HepG2 (cell line): ENCODE measurements at regions not wholly inside any gene's neighbourhood (a gene's known extent, or its start where the extent isn't known, plus 50 kb on each side); places are given as distances from the start of the nearest gene placed in this dataset.
A peak's percentile ranks its signal among the peaks of the same experiment; 100 is the strongest.

Experiments used
- ELF4 ChIP-seq: sonication (generic); formaldehyde crosslinking; IDR thresholded peaks from 2 replicates; pipeline ENCODE4 v1.5.0; 2020; ENCODE audit warnings: missing genetic modification reagents, mild to moderate bottlenecking, moderate library complexity, borderline replicate concordance
- ZNF136 ChIP-seq: sonication (generic); formaldehyde crosslinking; IDR thresholded peaks from 2 replicates; pipeline ENCODE4 v1.8.1; 2022; ENCODE audit warnings: low read depth, mild to moderate bottlenecking, moderate library complexity, missing genetic modification reagents
- ZNF235 ChIP-seq: sonication (generic); formaldehyde crosslinking; IDR thresholded peaks from 2 replicates; pipeline ENCODE4 v1.8.1; 2023; ENCODE audit warnings: mild to moderate bottlenecking, missing genetic modification reagents, borderline replicate concordance
- ZNF441 ChIP-seq: sonication (generic); formaldehyde crosslinking; IDR thresholded peaks from 2 replicates; pipeline ENCODE4 v1.7.0; 2021; ENCODE audit warnings: missing genetic modification reagents, borderline replicate concordance
- TF ChIP-seq, protein P1 (sequence below): sonication (generic); formaldehyde crosslinking; IDR thresholded peaks from 2 replicates; pipeline ENCODE4 v1.5.0; 2020; ENCODE audit warnings: mild to moderate bottlenecking, missing genetic modification reagents, borderline replicate concordance
- TF ChIP-seq, protein P2 (sequence below): sonication (generic); formaldehyde crosslinking; IDR thresholded peaks from 2 replicates; pipeline ENCODE4 v1.4.0; 2020; ENCODE audit warnings: mild to moderate bottlenecking, missing genetic modification reagents
- TF ChIP-seq, protein P3 (sequence below): sonication (generic); formaldehyde crosslinking; IDR thresholded peaks from 2 replicates; pipeline ENCODE4 v1.8.0; 2023; ENCODE audit warnings: mild to moderate bottlenecking, missing genetic modification reagents
- TF ChIP-seq, protein P4 (sequence below): sonication (generic); formaldehyde crosslinking; IDR thresholded peaks from 2 replicates; pipeline ENCODE4 v1.4.0; 2020; ENCODE audit warnings: missing genetic modification reagents, borderline replicate concordance

DNA sequence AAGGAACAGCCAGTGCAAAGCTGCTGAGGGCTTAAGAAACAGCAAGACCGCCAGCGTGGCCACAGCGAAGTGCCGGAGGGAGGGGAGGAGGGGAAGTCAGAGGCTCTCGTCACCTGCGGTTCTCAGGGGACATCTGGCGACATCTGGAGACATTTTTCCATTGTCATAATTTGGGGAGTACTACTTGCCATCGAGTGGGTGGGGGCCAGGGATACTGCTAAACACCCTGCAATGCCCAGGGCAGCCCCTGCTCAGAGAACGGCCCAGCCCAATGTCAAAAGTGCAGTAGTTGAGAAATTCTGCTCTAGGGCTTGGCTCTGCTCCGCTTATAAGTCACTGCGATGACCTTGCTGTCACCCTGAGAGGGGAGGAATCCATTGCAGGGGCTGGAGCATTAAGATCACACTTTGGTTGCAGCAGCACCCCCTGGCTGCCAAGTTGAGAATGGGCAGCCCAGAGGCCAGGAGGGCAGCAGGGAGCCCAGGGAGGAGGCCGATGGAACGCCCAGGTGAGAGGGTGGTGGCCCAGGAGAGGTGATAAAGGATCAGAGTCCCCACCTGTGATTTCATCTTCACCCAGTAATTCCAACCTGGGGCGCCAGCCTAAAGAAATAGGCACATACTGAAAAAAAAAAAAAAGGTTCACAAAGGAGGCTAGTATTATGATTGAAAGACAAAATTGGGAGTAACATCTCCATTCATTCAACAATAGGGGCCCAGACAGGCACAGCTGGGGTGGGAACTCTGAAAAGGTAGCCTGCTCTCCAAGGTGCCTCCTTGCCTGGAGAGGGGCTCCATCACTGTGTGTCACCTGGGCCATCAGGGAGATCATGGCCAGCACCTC lies 218.2 kb downstream of the BMP7 start (continued):
- TF ChIP-seq, protein P1, sequence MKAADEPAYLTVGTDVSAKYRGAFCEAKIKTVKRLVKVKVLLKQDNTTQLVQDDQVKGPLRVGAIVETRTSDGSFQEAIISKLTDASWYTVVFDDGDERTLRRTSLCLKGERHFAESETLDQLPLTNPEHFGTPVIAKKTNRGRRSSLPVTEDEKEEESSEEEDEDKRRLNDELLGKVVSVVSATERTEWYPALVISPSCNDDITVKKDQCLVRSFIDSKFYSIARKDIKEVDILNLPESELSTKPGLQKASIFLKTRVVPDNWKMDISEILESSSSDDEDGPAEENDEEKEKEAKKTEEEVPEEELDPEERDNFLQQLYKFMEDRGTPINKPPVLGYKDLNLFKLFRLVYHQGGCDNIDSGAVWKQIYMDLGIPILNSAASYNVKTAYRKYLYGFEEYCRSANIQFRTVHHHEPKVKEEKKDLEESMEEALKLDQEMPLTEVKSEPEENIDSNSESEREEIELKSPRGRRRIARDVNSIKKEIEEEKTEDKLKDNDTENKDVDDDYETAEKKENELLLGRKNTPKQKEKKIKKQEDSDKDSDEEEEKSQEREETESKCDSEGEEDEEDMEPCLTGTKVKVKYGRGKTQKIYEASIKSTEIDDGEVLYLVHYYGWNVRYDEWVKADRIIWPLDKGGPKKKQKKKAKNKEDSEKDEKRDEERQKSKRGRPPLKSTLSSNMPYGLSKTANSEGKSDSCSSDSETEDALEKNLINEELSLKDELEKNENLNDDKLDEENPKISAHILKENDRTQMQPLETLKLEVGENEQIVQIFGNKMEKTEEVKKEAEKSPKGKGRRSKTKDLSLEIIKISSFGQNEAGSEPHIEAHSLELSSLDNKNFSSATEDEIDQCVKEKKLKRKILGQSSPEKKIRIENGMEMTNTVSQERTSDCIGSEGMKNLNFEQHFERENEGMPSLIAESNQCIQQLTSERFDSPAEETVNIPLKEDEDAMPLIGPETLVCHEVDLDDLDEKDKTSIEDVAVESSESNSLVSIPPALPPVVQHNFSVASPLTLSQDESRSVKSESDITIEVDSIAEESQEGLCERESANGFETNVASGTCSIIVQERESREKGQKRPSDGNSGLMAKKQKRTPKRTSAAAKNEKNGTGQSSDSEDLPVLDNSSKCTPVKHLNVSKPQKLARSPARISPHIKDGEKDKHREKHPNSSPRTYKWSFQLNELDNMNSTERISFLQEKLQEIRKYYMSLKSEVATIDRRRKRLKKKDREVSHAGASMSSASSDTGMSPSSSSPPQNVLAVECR (CRISPR knock-in tag): 0 out of 2 replicates have a peak, but pooled peaks have one; percentile 28
- TF ChIP-seq ZNF235 (CRISPR knock-in tag) (0 out of 2 replicates have a peak, but pooled peaks have one; percentile 11), ELF4 (CRISPR knock-in tag) (no peak), ZNF441 (CRISPR knock-in tag) (no peak), ZNF136 (CRISPR knock-in tag) (no peak)
- TF ChIP-seq, protein P2, sequence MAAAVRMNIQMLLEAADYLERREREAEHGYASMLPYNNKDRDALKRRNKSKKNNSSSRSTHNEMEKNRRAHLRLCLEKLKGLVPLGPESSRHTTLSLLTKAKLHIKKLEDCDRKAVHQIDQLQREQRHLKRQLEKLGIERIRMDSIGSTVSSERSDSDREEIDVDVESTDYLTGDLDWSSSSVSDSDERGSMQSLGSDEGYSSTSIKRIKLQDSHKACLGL (CRISPR knock-in tag): no peak
- TF ChIP-seq, protein P3, sequence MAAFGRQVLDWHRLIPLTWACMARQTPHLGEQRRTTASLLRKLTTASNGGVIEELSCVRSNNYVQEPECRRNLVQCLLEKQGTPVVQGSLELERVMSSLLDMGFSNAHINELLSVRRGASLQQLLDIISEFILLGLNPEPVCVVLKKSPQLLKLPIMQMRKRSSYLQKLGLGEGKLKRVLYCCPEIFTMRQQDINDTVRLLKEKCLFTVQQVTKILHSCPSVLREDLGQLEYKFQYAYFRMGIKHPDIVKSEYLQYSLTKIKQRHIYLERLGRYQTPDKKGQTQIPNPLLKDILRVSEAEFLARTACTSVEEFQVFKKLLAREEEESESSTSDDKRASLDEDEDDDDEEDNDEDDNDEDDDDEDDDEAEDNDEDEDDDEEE: peak; percentile 48; the same call in 1 of the 2 replicates
- TF ChIP-seq, protein P4, sequence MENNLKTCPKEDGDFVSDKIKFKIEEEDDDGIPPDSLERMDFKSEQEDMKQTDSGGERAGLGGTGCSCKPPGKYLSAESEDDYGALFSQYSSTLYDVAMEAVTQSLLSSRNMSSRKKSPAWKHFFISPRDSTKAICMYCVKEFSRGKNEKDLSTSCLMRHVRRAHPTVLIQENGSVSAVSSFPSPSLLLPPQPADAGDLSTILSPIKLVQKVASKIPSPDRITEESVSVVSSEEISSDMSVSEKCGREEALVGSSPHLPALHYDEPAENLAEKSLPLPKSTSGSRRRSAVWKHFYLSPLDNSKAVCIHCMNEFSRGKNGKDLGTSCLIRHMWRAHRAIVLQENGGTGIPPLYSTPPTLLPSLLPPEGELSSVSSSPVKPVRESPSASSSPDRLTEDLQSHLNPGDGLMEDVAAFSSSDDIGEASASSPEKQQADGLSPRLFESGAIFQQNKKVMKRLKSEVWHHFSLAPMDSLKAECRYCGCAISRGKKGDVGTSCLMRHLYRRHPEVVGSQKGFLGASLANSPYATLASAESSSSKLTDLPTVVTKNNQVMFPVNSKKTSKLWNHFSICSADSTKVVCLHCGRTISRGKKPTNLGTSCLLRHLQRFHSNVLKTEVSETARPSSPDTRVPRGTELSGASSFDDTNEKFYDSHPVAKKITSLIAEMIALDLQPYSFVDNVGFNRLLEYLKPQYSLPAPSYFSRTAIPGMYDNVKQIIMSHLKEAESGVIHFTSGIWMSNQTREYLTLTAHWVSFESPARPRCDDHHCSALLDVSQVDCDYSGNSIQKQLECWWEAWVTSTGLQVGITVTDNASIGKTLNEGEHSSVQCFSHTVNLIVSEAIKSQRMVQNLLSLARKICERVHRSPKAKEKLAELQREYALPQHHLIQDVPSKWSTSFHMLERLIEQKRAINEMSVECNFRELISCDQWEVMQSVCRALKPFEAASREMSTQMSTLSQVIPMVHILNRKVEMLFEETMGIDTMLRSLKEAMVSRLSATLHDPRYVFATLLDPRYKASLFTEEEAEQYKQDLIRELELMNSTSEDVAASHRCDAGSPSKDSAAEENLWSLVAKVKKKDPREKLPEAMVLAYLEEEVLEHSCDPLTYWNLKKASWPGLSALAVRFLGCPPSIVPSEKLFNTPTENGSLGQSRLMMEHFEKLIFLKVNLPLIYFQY (CRISPR knock-in tag): no peak
